NCI-H2081 (cell line): ENCODE measurements at regions not wholly inside any gene's neighbourhood (a gene's known extent, or its start where the extent isn't known, plus 50 kb on each side); places are given as distances from the start of the nearest gene placed in this dataset.

Experiments
- DNase-seq, 2 experiments: peaks; one replicate each; lab custom pipeline; 2025; lab: John Stamatoyannopoulos, UW

- DNase-seq: no peak
Measured at GRCh38 chr12:41762691-41763090, 382.0 kb downstream of the GXYLT1 start.

DNA sequence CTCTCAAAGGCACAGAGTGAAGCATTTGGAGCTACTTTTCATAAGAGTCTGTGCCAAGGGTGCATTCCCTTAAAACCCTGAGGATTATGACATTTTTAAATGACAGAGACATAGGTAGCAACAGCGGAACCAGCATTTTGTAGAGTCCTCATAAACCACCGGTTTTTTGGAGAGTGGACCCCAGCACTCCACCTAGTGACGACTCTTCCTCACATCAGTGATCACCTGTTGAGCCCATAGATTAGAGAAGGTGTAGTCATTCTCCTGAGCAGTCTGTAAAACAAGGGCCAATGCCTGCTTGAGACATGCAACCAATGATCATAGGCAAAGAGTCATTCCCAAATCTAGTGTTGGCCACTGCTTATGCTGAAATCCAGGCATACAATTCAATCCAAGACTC, 399.1 kb downstream of the GXYLT1 start:
- no peak for DNase-seq

DNA sequence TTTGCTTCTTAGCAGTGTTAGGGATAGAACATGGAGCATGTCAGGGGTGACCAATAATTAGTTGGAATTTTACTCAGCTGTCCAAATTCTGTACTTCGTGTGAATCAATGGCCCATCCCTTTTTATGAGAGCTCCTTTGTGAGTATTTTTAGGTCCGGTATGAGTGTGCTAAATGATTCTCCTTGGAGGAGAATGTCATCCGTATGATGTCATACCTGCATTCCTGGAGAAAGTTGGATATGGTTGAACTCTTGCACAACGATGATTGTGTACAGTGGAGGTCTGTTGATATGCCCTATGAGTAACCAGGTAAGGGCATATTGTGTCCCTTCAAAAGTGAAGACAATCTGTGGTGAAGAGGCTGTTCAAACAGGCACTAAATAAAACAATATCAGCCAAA, 400.8 kb downstream of the GXYLT1 start:
- no peak for DNase-seq

DNA sequence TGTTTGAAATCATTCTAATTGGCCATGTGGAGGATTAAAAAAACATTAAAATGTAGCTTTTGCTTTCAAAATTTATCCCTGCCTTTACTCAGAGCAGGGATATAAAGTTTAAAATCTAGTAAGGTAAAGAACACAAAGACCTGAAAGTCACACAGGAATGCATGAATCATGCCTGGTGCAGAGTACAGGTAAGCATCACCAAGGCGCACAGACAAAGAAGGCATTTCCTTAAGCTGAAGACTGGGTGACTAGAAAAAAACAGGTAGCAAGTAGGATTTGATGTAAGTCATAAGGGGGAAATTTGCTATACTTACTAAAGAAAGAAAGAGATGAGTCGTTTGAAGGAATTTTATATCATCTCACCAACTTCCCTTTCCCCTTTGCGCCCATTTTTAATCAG, 405.6 kb downstream of the GXYLT1 start:
- no peak for DNase-seq

GRCh38 chr12:41737423-41737822, 407.3 kb downstream of the GXYLT1 start:
- DNase-seq: no peak

GRCh38 chr12:41736436-41736835, 408.2 kb downstream of the GXYLT1 start:
- no peak for DNase-seq

DNA sequence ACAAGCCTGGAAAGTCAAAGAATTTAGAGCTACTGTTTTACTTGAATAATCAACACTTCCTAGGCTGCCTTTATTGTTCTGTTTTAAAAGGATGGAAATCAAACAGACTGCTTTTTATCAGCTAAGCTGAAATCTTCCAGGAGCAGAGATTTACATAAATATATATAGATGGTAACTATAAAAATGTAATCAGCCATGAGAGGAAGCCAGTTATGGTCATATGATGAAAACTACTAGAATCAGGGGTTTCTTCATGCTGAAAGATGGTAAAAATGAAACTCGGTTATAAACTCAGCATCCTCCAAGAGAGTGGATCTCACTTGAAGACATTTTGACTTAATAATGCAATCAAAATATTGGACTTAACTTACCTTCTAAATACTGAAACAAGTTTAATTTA, 413.0 kb downstream of the GXYLT1 start:
- DNase-seq: no peak

GRCh38 chr12:41731061-41731460, 413.6 kb downstream of the GXYLT1 start:
- DNase-seq: no peak

- no peak for DNase-seq
Measured at GRCh38 chr12:41724216-41724615, 420.5 kb downstream of the GXYLT1 start.

- DNase-seq: no peak
Measured at GRCh38 chr12:41719214-41719613, 425.5 kb downstream of the GXYLT1 start.

GRCh38 chr12:41715256-41715655, 429.4 kb downstream of the GXYLT1 start:
- no peak for DNase-seq

GRCh38 chr12:41709463-41710285, 435.0 kb downstream of the GXYLT1 start:
- DNase-seq: no peak

- DNase-seq: no peak
Measured at GRCh38 chr12:41709012-41709411, 435.7 kb downstream of the GXYLT1 start.

DNA sequence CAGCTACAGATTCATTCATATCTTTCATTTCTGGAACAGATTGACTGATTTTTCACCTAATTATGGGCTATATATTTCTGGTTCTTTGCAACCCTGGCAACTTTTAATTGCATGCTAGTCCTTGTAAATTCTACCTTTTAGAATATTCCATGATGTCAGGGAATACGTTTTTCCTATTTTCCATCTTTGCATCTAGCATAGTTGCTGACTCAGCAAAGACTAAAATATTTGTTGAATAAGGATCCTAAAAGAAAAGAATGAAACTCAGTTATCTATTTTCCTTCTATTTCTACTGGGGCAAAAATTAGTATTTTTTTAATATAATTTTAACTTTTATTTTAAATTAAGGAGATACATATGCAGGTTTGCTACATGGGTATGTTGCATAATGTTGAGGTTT, 438.3 kb downstream of the GXYLT1 start:
- DNase-seq: no peak

- DNase-seq: no peak
Measured at GRCh38 chr12:41701943-41702601, 442.6 kb downstream of the GXYLT1 start.

- no peak for DNase-seq
Measured at GRCh38 chr12:41700940-41701339, 443.7 kb downstream of the GXYLT1 start.

GRCh38 chr12:41699658-41700057, 445.0 kb downstream of the GXYLT1 start:
- peak in 1 of 2 experiments; percentile 74 for DNase-seq

DNA sequence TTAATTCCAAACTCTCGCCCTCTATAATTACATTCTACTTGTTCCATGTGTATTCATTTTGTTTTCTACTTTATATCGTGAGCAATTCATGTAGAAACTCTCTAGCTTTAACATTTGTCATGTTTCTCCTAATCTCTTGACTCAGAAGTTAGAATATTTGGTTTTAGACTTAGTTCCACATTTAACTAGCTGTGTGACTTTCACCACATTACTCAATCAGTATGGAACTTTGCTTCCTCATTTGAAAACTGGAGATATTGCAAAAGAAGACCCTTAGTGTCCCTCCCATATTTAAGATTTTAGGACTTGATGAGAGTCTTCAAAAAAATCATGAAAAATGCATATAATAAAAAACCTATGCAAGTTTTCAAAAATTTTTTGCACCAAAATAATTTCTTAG, 447.5 kb downstream of the GXYLT1 start:
- DNase-seq: no peak

GRCh38 chr12:41684997-41685396, 459.7 kb downstream of the GXYLT1 start:
- peak; percentile 44 to 50 for DNase-seq

GRCh38 chr12:41683513-41684240, 461.0 kb downstream of the GXYLT1 start:
- DNase-seq: no peak

GRCh38 chr12:41683023-41683422, 461.7 kb downstream of the GXYLT1 start:
- DNase-seq: no peak

DNA sequence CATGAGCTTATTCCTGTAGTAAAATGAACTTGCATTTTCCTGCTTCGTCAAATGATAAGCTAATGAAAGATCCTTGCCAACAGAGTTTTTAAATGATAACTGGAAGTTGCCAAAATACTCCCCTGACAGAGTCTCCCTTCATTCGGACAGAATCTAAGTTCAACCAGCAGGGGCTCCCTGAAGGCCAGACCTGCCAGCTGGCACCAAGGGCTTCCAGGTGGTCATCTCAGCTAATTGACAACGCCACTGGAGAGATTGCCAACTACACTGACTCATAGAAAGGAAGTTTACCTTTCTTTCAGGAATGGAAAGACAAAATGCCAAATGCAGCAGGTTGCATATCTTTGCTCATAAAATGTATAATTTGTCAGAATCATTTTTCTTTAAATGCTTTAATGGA, 462.8 kb downstream of the GXYLT1 start:
- DNase-seq: peak in 1 of 2 experiments; percentile 63

GRCh38 chr12:41680155-41680554, 464.5 kb downstream of the GXYLT1 start:
- DNase-seq: no peak
